WTC11 (cell line): ENCODE measurements at regions not wholly inside any gene's neighbourhood (a gene's known extent, or its start where the extent isn't known, plus 50 kb on each side); places are given as distances from the start of the nearest gene placed in this dataset.

Source experiments
- ATAC-seq: fragments of 200-7000 bp; cut with Tn5 transposase; 2 replicates; pipeline ENCODE4 v1.10.0; 2021; ENCODE audit warnings: mild to moderate bottlenecking, moderate library complexity
- CTCF ChIA-PET: fragments of 300-600 bp; sonication (Branson Sonifier 250); formaldehyde crosslinking; loops from one replicate; lab custom pipeline; 2021; ENCODE audit warnings: antibody characterized with exemption; lab: Charles Lee
- POLR2A ChIA-PET: fragments of 350-600 bp; sonication (Branson Sonifier 250); formaldehyde crosslinking; loops from one replicate; lab custom pipeline; 2021; ENCODE audit warnings: antibody characterized with exemption; lab: Charles Lee
- DNase-seq: peaks from one replicate; pipeline ENCODE4 v3.0.0; 2021; ENCODE audit warnings: low spot score
- H3K27ac Mint-ChIP-seq: 2 replicates; pipeline ENCODE4 v1.8.0; 2021; ENCODE audit warnings: mixed read lengths
- H3K27me3 Mint-ChIP-seq: 2 replicates; pipeline ENCODE4 v1.8.0; 2021; ENCODE audit warnings: low read depth, mild to moderate bottlenecking, moderate library complexity, mixed read lengths
- H3K36me3 Mint-ChIP-seq: 2 replicates; pipeline ENCODE4 v1.8.0; 2021; ENCODE audit warnings: mixed read lengths
- H3K4me1 Mint-ChIP-seq: 2 replicates; pipeline ENCODE4 v1.8.0; 2022; ENCODE audit warnings: mixed read lengths
- H3K4me3 Mint-ChIP-seq: 2 replicates; pipeline ENCODE4 v1.8.0; 2021; ENCODE audit warnings: mild to moderate bottlenecking, moderate library complexity, mixed read lengths
- H3K9me3 Mint-ChIP-seq: 2 replicates; pipeline ENCODE4 v1.8.0; 2021; ENCODE audit warnings: mixed read lengths
- CREB1 ChIP-seq: sonication (generic); formaldehyde crosslinking; IDR thresholded peaks from 2 replicates; pipeline ENCODE4 v1.8.0; 2023; ENCODE audit warnings: mild to moderate bottlenecking, missing genetic modification reagents
- E2F1 ChIP-seq: sonication (generic); formaldehyde crosslinking; IDR thresholded peaks from 2 replicates; pipeline ENCODE4 v1.8.0; 2022; ENCODE audit warnings: mild to moderate bottlenecking, missing genetic modification reagents
- ETV6 ChIP-seq: sonication (generic); formaldehyde crosslinking; IDR thresholded peaks from 2 replicates; pipeline ENCODE4 v1.8.1; 2022; ENCODE audit warnings: mild to moderate bottlenecking, missing genetic modification reagents
- GTF2I ChIP-seq: fragments of 250-450 bp; sonication (Bioruptor Pico); conservative IDR thresholded peaks from 2 replicates; pipeline ENCODE4 v1.4.0; 2021; ENCODE audit warnings: mild to moderate bottlenecking
- IRF1 ChIP-seq: sonication (generic); formaldehyde crosslinking; IDR thresholded peaks from 2 replicates; pipeline ENCODE4 v1.8.0; 2023; ENCODE audit warnings: missing genetic modification reagents
- IRF2 ChIP-seq: sonication (generic); formaldehyde crosslinking; IDR thresholded peaks from 2 replicates; pipeline ENCODE4 v1.8.0; 2022; ENCODE audit warnings: low read depth, missing genetic modification reagents, borderline replicate concordance
- PREB ChIP-seq: sonication (generic); formaldehyde crosslinking; IDR thresholded peaks from 2 replicates; pipeline ENCODE4 v1.8.1; 2022; ENCODE audit warnings: mild to moderate bottlenecking, missing genetic modification reagents, moderate library complexity, borderline replicate concordance
- PRRX2 ChIP-seq: fragments of 250-450 bp; sonication (Bioruptor Pico); IDR thresholded peaks from 2 replicates; pipeline ENCODE4 v1.8.0; 2021; ENCODE audit warnings: mild to moderate bottlenecking
- SOX15 ChIP-seq: fragments of 250-450 bp; sonication (Bioruptor Pico); IDR thresholded peaks from 2 replicates; pipeline ENCODE4 v1.9.0; 2021; ENCODE audit warnings: mild to moderate bottlenecking
- TCF7 ChIP-seq: sonication (generic); formaldehyde crosslinking; IDR thresholded peaks from 2 replicates; pipeline ENCODE4 v1.8.0; 2022; ENCODE audit warnings: mild to moderate bottlenecking, low read depth, missing genetic modification reagents, moderate library complexity
- ZNF219 ChIP-seq: sonication (generic); formaldehyde crosslinking; IDR thresholded peaks from 2 replicates; pipeline ENCODE4 v1.8.0; 2023; ENCODE audit warnings: missing genetic modification reagents, mild to moderate bottlenecking, borderline replicate concordance
- ZNF263 ChIP-seq: sonication (generic); formaldehyde crosslinking; IDR thresholded peaks from 2 replicates; pipeline ENCODE4 v1.8.1; 2022; ENCODE audit warnings: low read depth, mild to moderate bottlenecking, moderate library complexity, missing genetic modification reagents
- ZNF671 ChIP-seq: fragments of 250-450 bp; sonication (Bioruptor Pico); IDR thresholded peaks from 2 replicates; pipeline ENCODE4 v1.8.0; 2021; ENCODE audit warnings: mild to moderate bottlenecking
- TF ChIP-seq, protein P1 (sequence below): sonication (generic); formaldehyde crosslinking; IDR thresholded peaks from 2 replicates; pipeline ENCODE4 v1.8.0; 2022; ENCODE audit warnings: mild to moderate bottlenecking, missing genetic modification reagents
- TF ChIP-seq, protein P2 (sequence below): fragments of 250-450 bp; sonication (Bioruptor Pico); conservative IDR thresholded peaks from 2 replicates; pipeline ENCODE4 v1.9.0; 2021; ENCODE audit warnings: mild to moderate bottlenecking
- TF ChIP-seq, protein P3 (sequence below): sonication (generic); formaldehyde crosslinking; IDR thresholded peaks from 2 replicates; pipeline ENCODE4 v1.8.1; 2023; ENCODE audit warnings: mild to moderate bottlenecking, missing genetic modification reagents, moderate library complexity
- TF ChIP-seq, protein P4 (sequence below): fragments of 250-450 bp; sonication (Bioruptor Pico); IDR thresholded peaks from 2 replicates; pipeline ENCODE4 v1.9.0; 2021; ENCODE audit warnings: moderate library complexity, mild to moderate bottlenecking, inconsistent platforms, borderline replicate concordance
- TF ChIP-seq, protein P5 (sequence below): sonication (generic); formaldehyde crosslinking; conservative IDR thresholded peaks from 2 replicates; pipeline ENCODE4 v1.8.1; 2023; ENCODE audit warnings: mild to moderate bottlenecking, low read depth, missing genetic modification reagents, moderate library complexity

DNA sequence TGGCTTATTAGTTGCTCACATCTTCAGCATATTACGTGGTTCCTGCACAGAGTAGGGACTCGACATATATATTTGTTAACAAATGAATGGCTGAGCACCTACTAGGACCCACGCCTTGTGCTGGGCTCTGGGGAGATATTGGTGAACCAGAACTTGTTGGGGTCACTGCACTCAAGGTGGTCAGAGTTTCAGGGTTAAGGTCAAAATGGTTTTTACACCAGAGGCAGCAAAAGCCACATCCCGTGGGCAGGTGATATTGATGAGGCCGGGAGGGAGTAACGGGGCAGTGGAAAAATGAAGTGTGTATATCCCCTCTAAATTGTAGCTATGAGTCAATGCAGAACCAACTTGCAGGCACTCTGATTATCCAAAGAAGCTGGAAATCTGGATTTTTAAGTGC, 136.5 kb upstream of the KLF4 start (continued):
- TF ChIP-seq, protein P1, sequence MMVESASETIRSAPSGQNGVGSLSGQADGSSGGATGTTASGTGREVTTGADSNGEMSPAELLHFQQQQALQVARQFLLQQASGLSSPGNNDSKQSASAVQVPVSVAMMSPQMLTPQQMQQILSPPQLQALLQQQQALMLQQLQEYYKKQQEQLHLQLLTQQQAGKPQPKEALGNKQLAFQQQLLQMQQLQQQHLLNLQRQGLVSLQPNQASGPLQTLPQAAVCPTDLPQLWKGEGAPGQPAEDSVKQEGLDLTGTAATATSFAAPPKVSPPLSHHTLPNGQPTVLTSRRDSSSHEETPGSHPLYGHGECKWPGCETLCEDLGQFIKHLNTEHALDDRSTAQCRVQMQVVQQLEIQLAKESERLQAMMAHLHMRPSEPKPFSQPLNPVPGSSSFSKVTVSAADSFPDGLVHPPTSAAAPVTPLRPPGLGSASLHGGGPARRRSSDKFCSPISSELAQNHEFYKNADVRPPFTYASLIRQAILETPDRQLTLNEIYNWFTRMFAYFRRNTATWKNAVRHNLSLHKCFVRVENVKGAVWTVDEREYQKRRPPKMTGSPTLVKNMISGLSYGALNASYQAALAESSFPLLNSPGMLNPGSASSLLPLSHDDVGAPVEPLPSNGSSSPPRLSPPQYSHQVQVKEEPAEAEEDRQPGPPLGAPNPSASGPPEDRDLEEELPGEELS (CRISPR knock-in tag) = no peak
- TF ChIP-seq, protein P2, sequence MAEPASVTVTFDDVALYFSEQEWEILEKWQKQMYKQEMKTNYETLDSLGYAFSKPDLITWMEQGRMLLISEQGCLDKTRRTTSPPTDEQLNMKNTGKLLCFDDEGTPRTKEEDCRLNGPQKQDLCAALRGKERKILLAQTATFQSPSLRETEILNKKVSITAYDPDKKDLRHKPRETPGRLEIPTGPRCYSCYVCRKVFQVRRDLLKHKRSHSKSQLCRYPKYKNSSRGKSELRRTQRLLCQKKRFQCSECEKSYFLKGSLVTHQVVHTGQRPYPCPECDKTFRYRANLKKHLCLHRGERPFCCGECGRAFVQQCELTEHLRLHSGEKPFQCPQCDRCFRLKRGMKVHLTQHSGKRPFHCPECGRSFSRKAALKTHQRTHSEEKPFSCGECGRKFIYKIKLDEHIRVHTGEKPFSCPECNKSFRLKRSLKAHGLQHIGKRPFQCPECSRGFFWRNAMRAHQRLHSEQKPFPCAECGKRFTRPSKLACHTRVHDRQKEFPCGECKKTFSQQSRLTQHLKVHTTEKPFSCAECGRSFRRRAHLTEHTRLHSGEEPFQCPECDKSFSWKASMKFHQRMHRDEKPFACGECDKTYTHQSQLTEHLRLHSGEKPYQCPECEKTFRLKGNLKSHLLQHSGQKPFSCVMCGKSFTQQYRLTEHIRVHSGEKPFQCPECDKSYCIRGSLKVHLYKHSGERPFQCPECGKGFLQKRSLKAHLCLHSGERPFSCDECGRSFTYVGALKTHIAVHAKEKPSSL (CRISPR knock-in tag) = no peak
- TF ChIP-seq ETV6 (CRISPR knock-in tag) (no peak), GTF2I (CRISPR knock-in tag) (no peak), E2F1 (CRISPR knock-in tag) (no peak)
- TF ChIP-seq, protein P3, sequence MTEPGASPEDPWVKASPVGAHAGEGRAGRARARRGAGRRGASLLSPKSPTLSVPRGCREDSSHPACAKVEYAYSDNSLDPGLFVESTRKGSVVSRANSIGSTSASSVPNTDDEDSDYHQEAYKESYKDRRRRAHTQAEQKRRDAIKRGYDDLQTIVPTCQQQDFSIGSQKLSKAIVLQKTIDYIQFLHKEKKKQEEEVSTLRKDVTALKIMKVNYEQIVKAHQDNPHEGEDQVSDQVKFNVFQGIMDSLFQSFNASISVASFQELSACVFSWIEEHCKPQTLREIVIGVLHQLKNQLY = no peak
- TF ChIP-seq, all 79 proteins: peak for 0

- peaks cover 6% of the 10 kb centered on the region; the same call in 1 of the 2 replicates for H3K27me3 Mint-ChIP-seq
- H3K9me3 Mint-ChIP-seq = no peaks in the 10 kb centered on the region
- no peak for ATAC-seq
- TF ChIP-seq, protein P4, sequence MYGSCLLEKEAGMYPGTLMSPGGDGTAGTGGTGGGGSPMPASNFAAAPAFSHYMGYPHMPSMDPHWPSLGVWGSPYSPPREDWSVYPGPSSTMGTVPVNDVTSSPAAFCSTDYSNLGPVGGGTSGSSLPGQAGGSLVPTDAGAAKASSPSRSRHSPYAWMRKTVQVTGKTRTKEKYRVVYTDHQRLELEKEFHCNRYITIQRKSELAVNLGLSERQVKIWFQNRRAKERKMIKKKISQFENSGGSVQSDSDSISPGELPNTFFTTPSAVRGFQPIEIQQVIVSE (CRISPR knock-in tag) = no peak
- TF ChIP-seq IRF1 (CRISPR knock-in tag) (no peak), SOX15 (CRISPR knock-in tag) (no peak), IRF2 (no peak), ZNF263 (no peak), ZNF671 (CRISPR knock-in tag) (no peak), PREB (no peak), CREB1 (CRISPR knock-in tag) (no peak), GTF2I (CRISPR knock-in tag) (no peak), ZNF219 (CRISPR knock-in tag) (no peak), PRRX2 (no peak), TCF7 (CRISPR knock-in tag) (no peak)
- TF ChIP-seq, protein P1 (CRISPR knock-in tag) = no peak
- TF ChIP-seq, protein P5, sequence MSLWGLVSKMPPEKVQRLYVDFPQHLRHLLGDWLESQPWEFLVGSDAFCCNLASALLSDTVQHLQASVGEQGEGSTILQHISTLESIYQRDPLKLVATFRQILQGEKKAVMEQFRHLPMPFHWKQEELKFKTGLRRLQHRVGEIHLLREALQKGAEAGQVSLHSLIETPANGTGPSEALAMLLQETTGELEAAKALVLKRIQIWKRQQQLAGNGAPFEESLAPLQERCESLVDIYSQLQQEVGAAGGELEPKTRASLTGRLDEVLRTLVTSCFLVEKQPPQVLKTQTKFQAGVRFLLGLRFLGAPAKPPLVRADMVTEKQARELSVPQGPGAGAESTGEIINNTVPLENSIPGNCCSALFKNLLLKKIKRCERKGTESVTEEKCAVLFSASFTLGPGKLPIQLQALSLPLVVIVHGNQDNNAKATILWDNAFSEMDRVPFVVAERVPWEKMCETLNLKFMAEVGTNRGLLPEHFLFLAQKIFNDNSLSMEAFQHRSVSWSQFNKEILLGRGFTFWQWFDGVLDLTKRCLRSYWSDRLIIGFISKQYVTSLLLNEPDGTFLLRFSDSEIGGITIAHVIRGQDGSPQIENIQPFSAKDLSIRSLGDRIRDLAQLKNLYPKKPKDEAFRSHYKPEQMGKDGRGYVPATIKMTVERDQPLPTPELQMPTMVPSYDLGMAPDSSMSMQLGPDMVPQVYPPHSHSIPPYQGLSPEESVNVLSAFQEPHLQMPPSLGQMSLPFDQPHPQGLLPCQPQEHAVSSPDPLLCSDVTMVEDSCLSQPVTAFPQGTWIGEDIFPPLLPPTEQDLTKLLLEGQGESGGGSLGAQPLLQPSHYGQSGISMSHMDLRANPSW (CRISPR knock-in tag) = no peak
- no peak overlapping the region for H3K27ac Mint-ChIP-seq
- ChIA-PET CTCF (no interaction called here), POLR2A (no interaction called here)
- H3K4me1 Mint-ChIP-seq = peaks cover 25% of the 10 kb centered on the region
- H3K36me3 Mint-ChIP-seq = no peaks in the 10 kb centered on the region
- no peak for DNase-seq
- no peak overlapping the region for H3K4me3 Mint-ChIP-seq
Observed at GRCh38 chr9:107625383-107625984, 135.9 kb upstream of the KLF4 start.
